ENCODE measurements at regions not wholly inside any gene's neighbourhood (a gene's known extent, or its start where the extent isn't known, plus 50 kb on each side); places are given as distances from the start of the nearest gene placed in this dataset.

DNA sequence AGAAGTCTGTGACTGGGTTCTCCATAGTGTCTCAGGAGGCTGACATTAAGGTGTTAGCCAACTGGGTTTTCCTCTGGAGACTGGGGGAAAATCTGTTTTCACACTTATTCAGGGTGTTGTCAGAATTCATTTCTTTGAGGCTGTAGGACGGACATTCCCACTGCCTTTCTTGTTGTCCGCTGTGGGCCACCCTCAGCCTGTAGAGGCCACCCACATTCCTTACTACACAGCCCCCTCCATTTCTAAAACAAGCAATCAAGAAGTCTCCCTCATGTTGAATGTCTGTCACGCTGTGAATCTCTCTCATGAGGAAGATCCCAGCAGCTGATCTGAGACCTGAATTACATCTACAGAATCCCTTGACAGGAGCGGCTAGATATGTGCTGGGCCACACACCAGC lies 295.5 kb upstream of the RUNX1 start:
- no peak overlapping the region for H3K18ac ChIP-seq (ENCODE audit: insufficient read length, low read depth, low read length)
- no peak overlapping the region for H3K27ac ChIP-seq (ENCODE audit: insufficient read length, low read depth, low read length)
- no peak overlapping the region for H2BK12ac ChIP-seq (ENCODE audit: insufficient read length, low read depth, low read length)
- H3K23ac ChIP-seq (ENCODE audit: insufficient read length, low read depth, low read length), result no peak overlapping the region
- H4K91ac ChIP-seq (ENCODE audit: insufficient read length, low read depth, low read length), result no peak overlapping the region
- Mint-ChIP-seq H3K36me3 (ENCODE audit: insufficient read depth in 1 of 3, low read depth in 3 of 3) (peaks cover 0 to 5% (median 2%) of the 10 kb centered on the region in 3 experiments; a peak in 3 of 7 replicates), H3K27me3 (ENCODE audit: low read depth) (peaks cover 3% of the 10 kb centered on the region; the same call in 1 of the 2 replicates), H3K4me3 (no peak overlapping the region), H3K9me3 (no peaks in the 10 kb centered on the region; a peak in 2 of 5 replicates), H3K27ac (no peak overlapping the region; a peak in 1 of 7 replicates), H3K4me1 (peaks cover 4% of the 10 kb centered on the region in 2 experiments; a peak in 2 of 4 replicates)
- TF ChIP-seq, protein P1, sequence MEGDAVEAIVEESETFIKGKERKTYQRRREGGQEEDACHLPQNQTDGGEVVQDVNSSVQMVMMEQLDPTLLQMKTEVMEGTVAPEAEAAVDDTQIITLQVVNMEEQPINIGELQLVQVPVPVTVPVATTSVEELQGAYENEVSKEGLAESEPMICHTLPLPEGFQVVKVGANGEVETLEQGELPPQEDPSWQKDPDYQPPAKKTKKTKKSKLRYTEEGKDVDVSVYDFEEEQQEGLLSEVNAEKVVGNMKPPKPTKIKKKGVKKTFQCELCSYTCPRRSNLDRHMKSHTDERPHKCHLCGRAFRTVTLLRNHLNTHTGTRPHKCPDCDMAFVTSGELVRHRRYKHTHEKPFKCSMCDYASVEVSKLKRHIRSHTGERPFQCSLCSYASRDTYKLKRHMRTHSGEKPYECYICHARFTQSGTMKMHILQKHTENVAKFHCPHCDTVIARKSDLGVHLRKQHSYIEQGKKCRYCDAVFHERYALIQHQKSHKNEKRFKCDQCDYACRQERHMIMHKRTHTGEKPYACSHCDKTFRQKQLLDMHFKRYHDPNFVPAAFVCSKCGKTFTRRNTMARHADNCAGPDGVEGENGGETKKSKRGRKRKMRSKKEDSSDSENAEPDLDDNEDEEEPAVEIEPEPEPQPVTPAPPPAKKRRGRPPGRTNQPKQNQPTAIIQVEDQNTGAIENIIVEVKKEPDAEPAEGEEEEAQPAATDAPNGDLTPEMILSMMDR (conservative IDR thresholded peaks at IDR 0.05), result no peak
- no peak overlapping the region for H2BK15ac ChIP-seq (ENCODE audit: low read depth, low read length)
- H3K27me3 ChIP-seq (ENCODE audit: insufficient read depth, low read length), result no peaks in the 10 kb centered on the region
- no peaks in the 10 kb centered on the region for H3K79me1 ChIP-seq (ENCODE audit: insufficient read depth, low read depth, low read length, poor library complexity, severe bottlenecking)
- H3K23me2 ChIP-seq (ENCODE audit: insufficient read length, low read depth, low read length, poor library complexity, severe bottlenecking), result no peaks in the 10 kb centered on the region
- no peak overlapping the region for H2AK5ac ChIP-seq (ENCODE audit: insufficient read length, low read length)
- no peak overlapping the region for H2BK5ac ChIP-seq (ENCODE audit: insufficient read length, low read length)
- no peak overlapping the region for H3K56ac ChIP-seq (ENCODE audit: insufficient read length, low read depth, low read length)
- H3K9ac ChIP-seq (ENCODE audit: extremely low read depth, insufficient read length, low read length), result no peak overlapping the region
- no peak overlapping the region for H4K5ac ChIP-seq (ENCODE audit: insufficient read length, low read depth, low read length)
- no peak overlapping the region for H2BK120ac ChIP-seq (ENCODE audit: low read depth, low read length, poor library complexity, severe bottlenecking)
- no peaks in the 10 kb centered on the region for H3K79me2 ChIP-seq (ENCODE audit: insufficient read depth, low read length)
- no peak overlapping the region for H2BK20ac ChIP-seq (ENCODE audit: low read depth, low read length, poor library complexity, severe bottlenecking)
- H3K4me1 ChIP-seq (ENCODE audit: insufficient read depth, low read length), result no peaks in the 10 kb centered on the region
- no peak overlapping the region for H3K4ac ChIP-seq (ENCODE audit: low read depth, low read length)
- H2AFZ ChIP-seq (ENCODE audit: low read length), result no peak overlapping the region
- no peak overlapping the region for H3K4me2 ChIP-seq (ENCODE audit: insufficient read depth, insufficient read length, low read length)
- H4K20me1 ChIP-seq (ENCODE audit: control insufficient read depth, insufficient read depth, insufficient read length), result no peaks in the 10 kb centered on the region
- no peak overlapping the region for H3T11ph ChIP-seq (ENCODE audit: low read length)
- no peaks in the 10 kb centered on the region for H3K9me3 ChIP-seq (ENCODE audit: control insufficient read depth, low read depth, low read length)
- DNase-seq, result no peak
- no CpG with 5 or more reads among the region's 4 CpGs for WGBS (ENCODE audit: extremely low coverage, insufficient read length, low lambda C conversion rate)
- H4K8ac ChIP-seq (replicated peaks; ENCODE audit: insufficient read length, low read depth, low read length), result no peak overlapping the region
- H3K14ac ChIP-seq (ENCODE audit: insufficient read depth, low read length), result no peak overlapping the region

All from H9 (cell line).